ENCODE measurements at regions not wholly inside any gene's neighbourhood (a gene's known extent, or its start where the extent isn't known, plus 50 kb on each side); places are given as distances from the start of the nearest gene placed in this dataset.

DNA sequence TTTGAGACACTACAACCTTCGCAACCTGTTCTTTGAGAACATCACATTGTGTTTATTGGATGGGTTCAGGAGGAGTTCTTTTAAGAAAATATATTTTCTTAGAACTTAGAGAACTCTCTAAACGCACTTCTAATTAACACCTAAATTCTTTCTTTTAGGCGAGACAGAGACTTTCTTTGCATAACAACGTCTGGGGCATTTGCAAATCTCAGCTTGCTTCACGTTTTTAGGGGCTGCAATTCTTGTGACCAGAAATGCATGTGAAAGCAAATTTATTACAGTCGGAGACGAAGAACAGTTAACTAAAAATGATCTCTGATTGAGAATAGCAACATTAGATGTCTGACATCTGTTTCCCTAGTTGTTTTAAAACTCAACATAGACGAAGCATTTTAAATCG is 568.3 kb upstream of the ZNF717 start:
- TF ChIP-seq POLR2A (IDR thresholded peaks at IDR 0.05; ENCODE audit: low read length) (no peak), GATA1 (IDR thresholded peaks at IDR 0.05; ENCODE audit: low read depth, low read length) (no peak)

All from erythroblast (primary cell).